Tibial artery (tissue), 4 donors: ENCODE measurements at regions not wholly inside any gene's neighbourhood (a gene's known extent, or its start where the extent isn't known, plus 50 kb on each side); places are given as distances from the start of the nearest gene placed in this dataset.
A peak's percentile ranks its signal among the peaks of the same experiment; 100 is the strongest.

Source experiments
- DNase-seq, 2 donors: peaks; one replicate each; pipeline ENCODE4 v3.0.0-alpha.2; 2019
- H3K27ac ChIP-seq, 2 donors: fragments of 200-600 bp; sonication (generic) in 1 of 2; 1 replicate in 1 of 2; 2 replicates in 1 of 2; pipeline ENCODE4 v1.5.1; 2018 to 2019; ENCODE audit warnings: mild to moderate bottlenecking in 1 of 2
- H3K27me3 ChIP-seq, 2 donors: fragments of 200-600 bp; sonication (generic) in 1 of 2; one replicate each; pipeline versions ENCODE4 v1.5.1 to v1.6.0; 2016 to 2019
- H3K36me3 ChIP-seq, 3 donors: fragments of 200-600 bp; sonication (generic) in 2 of 3; one replicate each; pipeline ENCODE4 v1.5.1; 2016 to 2019; ENCODE audit warnings: mild to moderate bottlenecking in 2 of 3
- H3K4me1 ChIP-seq, 4 donors: fragments of 200-600 bp; sonication (generic) in 2 of 4; 1 replicate in 3 of 4; 2 replicates in 1 of 4; pipeline ENCODE4 v1.5.1; 2016 to 2019
- H3K4me3 ChIP-seq, 2 donors: fragments of 200-600 bp; sonication (generic) in 1 of 2; 1 replicate in 1 of 2; 2 replicates in 1 of 2; pipeline ENCODE4 v1.5.1; 2018 to 2019; ENCODE audit warnings: mild to moderate bottlenecking in 2 of 2
- H3K9me3 ChIP-seq, 3 donors: fragments of 200-600 bp; sonication (generic) in 1 of 3; one replicate each; pipeline ENCODE4 v1.5.1; 2016 to 2019
- intact Hi-C: fragments of 100-400 bp; cut with DNase I; formaldehyde crosslinking; loops from one replicate; pipeline ENCODE4 v1.15.0; 2023; ENCODE audit warnings: low total_unique reads
- TF ChIP-seq, protein P1 (sequence below), 2 experiments: fragments of 200-600 bp in 1 of 2; fragments of 450-650 bp in 1 of 2; IDR thresholded peaks; one replicate each; pipeline ENCODE4 v1.5.1; 2017 to 2019; ENCODE audit warnings: antibody characterized with exemption in 2 of 2, mild to moderate bottlenecking in 1 of 2, moderate library complexity in 1 of 2

- intact Hi-C loops = no loop called here
- Histone ChIP-seq H3K4me3 (no peak overlapping the region), H3K36me3 (no peaks in the 10 kb centered on the region), H3K9me3 (no peaks in the 10 kb centered on the region), H3K27me3 (peaks cover 0 to 10% of the 10 kb centered on the region in 2 donors), H3K4me1 (no peaks in the 10 kb centered on the region), H3K27ac (no peak overlapping the region)
- TF ChIP-seq, protein P1, sequence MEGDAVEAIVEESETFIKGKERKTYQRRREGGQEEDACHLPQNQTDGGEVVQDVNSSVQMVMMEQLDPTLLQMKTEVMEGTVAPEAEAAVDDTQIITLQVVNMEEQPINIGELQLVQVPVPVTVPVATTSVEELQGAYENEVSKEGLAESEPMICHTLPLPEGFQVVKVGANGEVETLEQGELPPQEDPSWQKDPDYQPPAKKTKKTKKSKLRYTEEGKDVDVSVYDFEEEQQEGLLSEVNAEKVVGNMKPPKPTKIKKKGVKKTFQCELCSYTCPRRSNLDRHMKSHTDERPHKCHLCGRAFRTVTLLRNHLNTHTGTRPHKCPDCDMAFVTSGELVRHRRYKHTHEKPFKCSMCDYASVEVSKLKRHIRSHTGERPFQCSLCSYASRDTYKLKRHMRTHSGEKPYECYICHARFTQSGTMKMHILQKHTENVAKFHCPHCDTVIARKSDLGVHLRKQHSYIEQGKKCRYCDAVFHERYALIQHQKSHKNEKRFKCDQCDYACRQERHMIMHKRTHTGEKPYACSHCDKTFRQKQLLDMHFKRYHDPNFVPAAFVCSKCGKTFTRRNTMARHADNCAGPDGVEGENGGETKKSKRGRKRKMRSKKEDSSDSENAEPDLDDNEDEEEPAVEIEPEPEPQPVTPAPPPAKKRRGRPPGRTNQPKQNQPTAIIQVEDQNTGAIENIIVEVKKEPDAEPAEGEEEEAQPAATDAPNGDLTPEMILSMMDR (IDR thresholded peaks at IDR 0.05) = no peak
- DNase-seq = no peak
Observed at GRCh38 chr2:239735131-239735828, 289.9 kb downstream of the NDUFA10 start.

DNA sequence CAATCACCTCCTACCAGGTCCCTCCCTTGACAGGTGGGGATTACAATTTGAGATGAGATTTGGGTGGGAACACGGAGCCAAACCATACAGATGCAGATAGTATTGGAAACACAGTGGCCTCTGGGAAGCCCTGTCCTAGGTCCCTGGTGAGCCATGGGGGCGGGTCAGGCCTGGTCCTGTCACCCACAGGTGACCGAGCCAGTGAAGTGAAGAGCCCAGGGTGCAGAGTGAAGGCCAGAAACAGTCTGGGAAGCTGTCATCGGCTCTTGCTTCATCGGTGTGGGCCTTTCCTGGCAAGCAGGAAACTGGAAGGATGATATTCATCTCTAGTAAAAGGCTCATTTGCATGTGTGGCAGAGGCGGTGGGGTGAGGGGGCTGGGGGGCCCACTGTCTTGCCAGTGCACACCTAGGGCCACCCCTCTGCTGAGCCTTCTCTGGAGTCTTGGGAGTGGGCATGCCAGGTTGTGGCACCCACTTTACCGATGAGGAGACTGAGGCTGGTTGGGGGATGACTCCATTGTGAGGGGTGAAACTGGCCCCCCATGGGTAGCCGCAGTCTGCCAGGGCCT, 290.6 kb downstream of the NDUFA10 start:
- no peak for DNase-seq
- intact Hi-C loops = no loop called here
- H3K4me3 ChIP-seq = no peak overlapping the region
- H3K9me3 ChIP-seq = no peaks in the 10 kb centered on the region
- H3K36me3 ChIP-seq = no peaks in the 10 kb centered on the region
- no peaks in the 10 kb centered on the region for H3K4me1 ChIP-seq
- peaks cover 0 to 10% of the 10 kb centered on the region in 2 donors for H3K27me3 ChIP-seq
- H3K27ac ChIP-seq = no peak overlapping the region
- TF ChIP-seq, protein P1 (IDR thresholded peaks at IDR 0.05) = no peak

DNA sequence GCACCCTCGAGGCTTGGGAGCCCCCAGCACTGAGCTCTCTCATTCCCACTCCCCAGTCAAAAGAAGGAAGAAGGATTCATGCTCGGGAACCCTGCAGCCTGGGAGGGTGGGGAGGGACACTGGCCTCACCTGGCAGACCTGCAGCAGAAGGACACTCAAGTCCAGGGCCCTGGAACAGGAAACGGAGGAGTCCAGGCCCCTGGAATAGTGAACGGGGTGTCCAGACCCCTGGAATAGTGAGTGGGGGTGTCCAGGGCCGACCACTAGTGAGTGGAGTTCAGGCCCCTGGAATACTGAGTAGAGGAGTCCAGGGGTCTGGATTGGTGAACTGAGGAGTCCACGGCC, 292.5 kb downstream of the NDUFA10 start:
- H3K36me3 ChIP-seq = no peaks in the 10 kb centered on the region
- TF ChIP-seq, protein P1 (IDR thresholded peaks at IDR 0.05) = no peak
- peak in 1 of 2 donors; percentile 35 for DNase-seq
- H3K4me3 ChIP-seq = no peak overlapping the region
- H3K27me3 ChIP-seq = peaks cover 0 to 8% of the 10 kb centered on the region in 2 donors
- H3K4me1 ChIP-seq = peaks cover 0 to 8% (median 6%) of the 10 kb centered on the region in 4 donors
- no peak overlapping the region for H3K27ac ChIP-seq
- intact Hi-C loops = no loop called here
- no peaks in the 10 kb centered on the region for H3K9me3 ChIP-seq

DNA sequence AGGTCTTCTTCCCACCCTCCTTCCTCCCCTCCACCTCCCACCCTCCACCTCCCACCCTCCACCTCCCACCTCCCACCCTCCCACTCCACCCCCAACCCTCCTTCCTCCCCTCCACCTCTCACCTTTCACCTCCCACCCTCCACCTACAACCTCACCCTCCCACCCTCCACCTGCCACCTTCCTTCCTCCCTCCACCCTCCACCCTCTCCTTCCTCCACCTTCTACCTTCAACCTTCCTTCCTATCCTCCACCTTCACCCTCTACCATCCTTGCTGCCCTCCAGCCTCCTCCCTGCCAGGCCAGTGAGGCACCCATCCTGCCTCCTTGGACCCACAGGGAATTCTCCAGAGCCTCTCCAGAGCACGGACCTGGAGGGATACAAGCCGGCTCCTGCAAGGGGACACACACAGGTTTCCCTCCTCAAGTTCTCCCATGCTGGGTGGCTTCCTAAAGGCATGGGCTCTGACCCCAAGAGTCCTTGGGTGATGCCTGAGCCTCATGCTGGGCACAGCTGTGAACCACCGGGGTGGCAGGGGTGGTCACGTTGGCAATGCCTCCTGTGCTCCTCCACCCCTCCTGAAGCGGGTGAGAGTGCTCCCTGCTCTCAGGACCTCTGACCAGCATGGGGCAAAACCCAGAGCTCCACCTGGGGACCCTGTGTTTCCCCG, 293.0 kb downstream of the NDUFA10 start:
- TF ChIP-seq, protein P1 (IDR thresholded peaks at IDR 0.05) = no peak
- DNase-seq = peak in 1 of 2 donors; percentile 33
- H3K4me1 ChIP-seq = peaks cover 0 to 8% (median 6%) of the 10 kb centered on the region in 4 donors
- no peak overlapping the region for H3K27ac ChIP-seq
- H3K36me3 ChIP-seq = no peaks in the 10 kb centered on the region
- no peak overlapping the region for H3K4me3 ChIP-seq
- intact Hi-C loops = no loop called here
- H3K27me3 ChIP-seq = peaks cover 0 to 8% of the 10 kb centered on the region in 2 donors
- no peaks in the 10 kb centered on the region for H3K9me3 ChIP-seq

DNA sequence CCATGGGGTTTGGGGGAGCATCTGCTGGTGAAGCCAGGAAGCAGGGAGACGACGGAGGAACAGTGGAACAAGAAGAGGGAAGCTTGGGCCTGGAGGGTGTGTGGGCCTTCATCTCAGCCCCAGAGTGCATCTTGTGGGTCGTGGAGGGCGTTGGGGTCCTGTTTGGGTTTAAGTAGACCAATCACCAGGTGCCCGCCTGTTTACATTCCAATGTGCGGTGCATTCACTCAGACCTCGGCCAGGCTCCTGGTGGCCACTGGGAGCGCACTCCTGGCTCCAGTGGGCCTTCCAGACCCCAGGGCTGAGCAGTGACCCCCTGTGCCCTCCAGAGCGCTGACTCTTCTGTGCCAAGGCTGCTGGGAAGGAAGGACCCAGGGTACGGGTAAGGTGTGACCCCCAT, 293.7 kb downstream of the NDUFA10 start:
- Histone ChIP-seq H3K9me3 (no peaks in the 10 kb centered on the region), H3K27ac (no peak overlapping the region), H3K4me3 (no peak overlapping the region), H3K36me3 (no peaks in the 10 kb centered on the region), H3K4me1 (peaks cover 0 to 8% (median 6%) of the 10 kb centered on the region in 4 donors), H3K27me3 (peaks cover 0 to 8% of the 10 kb centered on the region in 2 donors)
- peak in 1 of 2 donors; percentile 28 for DNase-seq
- intact Hi-C loops = no loop called here
- TF ChIP-seq, protein P1 (IDR thresholded peaks at IDR 0.05) = no peak
